ENCODE measurements at regions not wholly inside any gene's neighbourhood (a gene's known extent, or its start where the extent isn't known, plus 50 kb on each side); places are given as distances from the start of the nearest gene placed in this dataset.
A peak's percentile ranks its signal among the peaks of the same experiment; 100 is the strongest.

DNA sequence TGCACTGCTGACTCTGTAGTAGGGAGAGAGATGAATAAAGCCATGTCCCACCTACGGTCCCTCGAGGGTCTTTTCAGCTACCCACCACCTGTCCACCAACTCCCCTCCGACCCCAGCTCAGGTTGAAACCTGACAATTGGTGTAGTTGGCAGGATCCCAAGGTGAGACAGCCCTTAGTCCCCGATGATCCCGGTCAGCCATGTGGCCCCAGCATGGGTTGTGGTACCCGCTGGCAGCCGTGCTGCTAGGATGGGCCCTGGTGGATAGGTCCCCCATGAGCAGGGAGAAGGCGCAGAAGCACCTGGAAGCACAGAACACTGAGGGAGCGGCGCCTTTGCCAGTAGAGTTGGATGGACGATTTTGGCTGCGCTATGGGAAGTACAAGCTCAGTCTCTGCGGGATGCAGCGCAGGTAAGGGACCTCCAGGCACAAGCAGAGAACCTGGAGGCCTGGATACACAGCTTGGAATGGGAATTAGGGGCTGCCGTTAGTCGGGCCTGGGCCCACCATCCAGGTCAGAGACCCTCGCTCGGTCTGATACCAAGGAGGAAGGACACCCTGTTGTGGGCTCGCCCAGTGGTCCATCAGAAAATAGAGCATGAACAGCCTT lies 694.6 kb upstream of the AGA start:
- DNase-seq (ENCODE audit: low read depth in 4 of 4, low spot score in 2 of 4) = no peak

DNA sequence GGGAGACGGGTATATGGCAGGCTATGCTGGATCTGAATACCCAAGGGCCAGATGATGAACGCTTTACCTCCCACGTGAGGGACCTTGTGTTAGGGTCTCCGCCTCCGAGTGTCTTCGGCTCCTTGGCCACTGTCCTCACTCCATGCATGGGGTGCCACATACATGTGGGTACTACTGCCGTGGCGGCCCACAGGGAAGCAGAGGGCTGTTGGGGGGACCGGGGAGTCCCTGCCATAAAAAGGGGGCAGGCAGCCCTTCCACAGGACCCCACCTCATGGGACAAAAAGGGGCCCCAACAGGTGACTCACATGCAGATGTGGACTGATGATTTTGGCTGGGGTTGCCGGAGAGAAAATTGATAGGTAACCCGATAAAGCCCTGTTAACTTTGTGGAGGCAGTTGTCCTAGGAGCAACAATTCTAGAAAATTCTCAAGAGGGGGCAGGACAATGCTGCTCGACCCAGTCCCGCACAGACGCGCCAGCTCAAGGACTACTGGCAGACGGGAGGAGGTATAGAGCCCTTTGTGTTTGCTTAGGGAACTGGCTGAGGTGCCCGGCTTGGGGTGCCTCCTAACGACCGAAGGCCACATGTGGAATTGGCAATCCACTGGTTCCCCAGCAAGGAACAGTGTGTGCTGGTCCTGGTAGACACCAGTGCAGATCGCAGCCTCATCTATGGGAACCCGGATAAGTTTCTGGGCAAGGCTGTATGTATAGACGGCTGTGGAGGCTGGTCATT lies 695.7 kb upstream of the AGA start:
- no peak for DNase-seq (ENCODE audit: low read depth in 4 of 4, low spot score in 2 of 4)

- DNase-seq (ENCODE audit: low read depth in 4 of 4, low spot score in 2 of 4) = no peak
Observed at GRCh38 chr4:178138491-178138890, 696.3 kb upstream of the AGA start.

- DNase-seq (ENCODE audit: low read depth in 4 of 4, low spot score in 2 of 4) = no peak
Observed at GRCh38 chr4:178140326-178140915, 698.2 kb upstream of the AGA start.

DNA sequence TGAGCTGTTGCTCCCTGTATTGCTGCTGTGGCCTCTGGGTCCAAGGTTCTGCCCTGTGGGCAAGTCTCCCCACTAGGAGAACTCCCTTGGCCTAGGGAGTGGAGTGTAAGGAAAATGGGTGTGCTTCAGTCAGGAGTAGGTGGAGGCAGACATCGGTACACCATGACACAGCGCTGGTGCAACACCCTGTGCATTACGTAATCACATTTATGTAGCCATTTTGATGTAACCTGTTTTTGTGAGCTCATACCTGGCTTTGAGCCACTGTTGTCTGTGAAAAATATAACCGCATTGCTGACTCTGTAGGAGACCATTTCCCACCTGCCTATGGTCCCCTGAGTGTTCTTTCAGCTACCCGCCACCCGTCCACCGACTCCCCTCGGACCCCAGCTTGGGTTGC lies 700.5 kb upstream of the AGA start:
- no peak for DNase-seq (ENCODE audit: low read depth in 4 of 4, low spot score in 2 of 4)

DNA sequence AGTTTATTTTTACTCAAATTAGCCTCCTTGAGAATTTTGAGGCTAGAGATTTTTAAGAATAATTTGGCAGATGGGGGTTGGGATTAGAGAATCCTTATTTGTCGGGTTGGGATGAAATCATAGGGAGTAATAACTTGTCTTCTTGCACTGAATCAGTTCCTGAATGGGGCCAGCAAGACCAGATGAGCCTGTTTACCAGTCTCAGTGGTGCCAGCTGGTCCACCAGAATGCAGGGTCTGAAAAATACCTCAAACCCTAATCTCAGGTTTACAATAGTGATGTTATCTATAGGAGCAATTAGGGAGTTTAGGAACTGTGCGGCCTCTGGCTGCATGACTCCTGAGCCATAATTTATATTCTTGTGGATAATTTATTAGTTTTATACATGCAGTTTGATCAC lies 705.9 kb upstream of the AGA start:
- no peak for DNase-seq (ENCODE audit: low read depth in 4 of 4, low spot score in 2 of 4)

- DNase-seq (ENCODE audit: low read depth in 4 of 4, low spot score in 2 of 4) = no peak
Observed at GRCh38 chr4:178165251-178165950, 723.2 kb upstream of the AGA start.

GRCh38 chr4:178165951-178166308 lies 723.7 kb upstream of the AGA start:
- DNase-seq (ENCODE audit: low read depth in 4 of 4, low spot score in 2 of 4) = no peak

GRCh38 chr4:178173771-178174170 lies 731.5 kb upstream of the AGA start:
- DNase-seq (ENCODE audit: low read depth in 4 of 4, low spot score in 2 of 4) = no peak

- no peak for DNase-seq (ENCODE audit: low read depth in 4 of 4, low spot score in 2 of 4)
Observed at GRCh38 chr4:178174756-178175155, 732.5 kb upstream of the AGA start.

- no peak for DNase-seq (ENCODE audit: low read depth in 4 of 4, low spot score in 2 of 4)
Observed at GRCh38 chr4:178185517-178185916, 743.3 kb upstream of the AGA start.

- no peak for DNase-seq (ENCODE audit: low read depth in 4 of 4, low spot score in 2 of 4)
Observed at GRCh38 chr4:178192611-178193010, 750.4 kb upstream of the AGA start.

GRCh38 chr4:178196751-178197374 lies 754.6 kb upstream of the AGA start:
- DNase-seq (ENCODE audit: low read depth in 4 of 4, low spot score in 2 of 4) = no peak

- no peak for DNase-seq (ENCODE audit: low read depth in 4 of 4, low spot score in 2 of 4)
Observed at GRCh38 chr4:178198691-178199090, 756.5 kb upstream of the AGA start.

- DNase-seq (ENCODE audit: low read depth in 4 of 4, low spot score in 2 of 4) = no peak
Observed at GRCh38 chr4:178202422-178202821, 760.2 kb upstream of the AGA start.

DNA sequence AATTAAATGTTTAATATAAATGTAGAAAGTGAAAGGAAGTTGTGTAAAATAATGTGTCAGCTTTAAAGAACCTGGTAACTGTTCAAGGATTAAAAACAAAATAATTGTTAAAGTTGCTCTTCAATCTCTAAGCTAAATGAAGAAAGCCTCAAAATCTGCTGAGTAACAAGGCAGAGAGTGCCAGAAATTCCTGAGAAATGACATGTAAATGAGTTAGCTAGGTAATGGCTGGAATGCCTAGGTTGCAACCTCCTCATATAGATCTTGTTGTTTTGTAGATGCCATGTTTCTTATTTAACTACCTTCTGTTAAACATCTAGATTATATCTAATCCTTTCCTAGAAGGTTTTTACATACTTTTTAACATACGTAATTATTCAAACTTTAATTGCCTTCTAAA lies 763.6 kb upstream of the AGA start:
- DNase-seq (ENCODE audit: low read depth in 4 of 4, low spot score in 2 of 4) = no peak

DNA sequence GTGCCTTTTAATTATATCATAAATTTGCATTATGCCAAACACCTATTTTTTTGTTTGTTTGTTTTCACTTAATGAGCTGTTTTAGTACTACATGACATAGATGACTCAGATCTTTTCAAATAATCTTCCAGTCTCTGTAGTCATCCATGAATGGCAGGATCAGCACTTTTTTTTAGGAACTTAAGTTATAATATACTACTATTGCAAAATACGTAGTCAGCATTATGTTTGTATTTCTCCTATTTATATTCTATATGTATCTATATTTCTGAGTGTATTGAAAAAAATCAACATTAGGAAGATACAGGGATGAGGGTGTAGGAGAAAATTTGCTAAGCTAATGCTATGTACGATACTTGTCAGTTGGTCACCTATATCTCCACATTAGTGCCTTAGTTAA lies 773.1 kb upstream of the AGA start:
- DNase-seq (ENCODE audit: low read depth in 4 of 4, low spot score in 2 of 4) = no peak

GRCh38 chr4:178215763-178216162 lies 773.5 kb upstream of the AGA start:
- no peak for DNase-seq (ENCODE audit: low read depth in 4 of 4, low spot score in 2 of 4)

GRCh38 chr4:178226421-178226820 lies 784.2 kb upstream of the AGA start:
- DNase-seq (ENCODE audit: low read depth in 4 of 4, low spot score in 2 of 4) = peak in 1 of 4 donors; percentile 23

- DNase-seq (ENCODE audit: low read depth in 4 of 4, low spot score in 2 of 4) = no peak
Observed at GRCh38 chr4:178233906-178234305, 791.7 kb upstream of the AGA start.

DNA sequence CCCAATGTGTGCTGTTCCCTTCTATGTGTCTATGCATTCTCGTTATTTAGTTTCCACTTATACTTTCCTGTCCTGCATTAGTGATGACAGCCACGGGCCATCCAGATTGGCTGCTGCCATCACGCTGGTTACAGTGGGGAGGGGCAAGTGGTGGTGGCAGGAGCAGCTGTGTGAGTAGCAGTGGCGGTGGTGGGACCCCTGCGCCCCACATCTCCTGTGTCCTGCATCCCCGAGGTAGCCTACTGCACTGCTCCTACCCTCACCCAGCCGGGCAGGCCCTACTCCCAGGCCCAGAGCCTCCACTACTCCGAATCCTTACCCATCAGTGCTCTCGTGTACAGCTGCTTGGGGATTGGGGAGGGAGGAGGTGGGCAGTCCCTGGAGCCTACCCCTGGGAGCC lies 798.7 kb upstream of the AGA start:
- no peak for DNase-seq (ENCODE audit: low read depth in 4 of 4, low spot score in 2 of 4)
